Right lung (tissue), 2 donors: ENCODE measurements at regions not wholly inside any gene's neighbourhood (a gene's known extent, or its start where the extent isn't known, plus 50 kb on each side); places are given as distances from the start of the nearest gene placed in this dataset.
A peak's percentile ranks its signal among the peaks of the same experiment; 100 is the strongest.
"Not testable (repeated sequence)": the region's sequence is repeated elsewhere in the genome, so short reads cannot be mapped to it uniquely, and the experiment has no call there.

Experiments used
- DNase-seq, 2 donors: peaks; one replicate each; pipeline ENCODE4 v3.0.0-alpha.2; 2013

GRCh38 chr14:84303140-84303539 is 1226.8 kb upstream of the FLRT2 start:
- DNase-seq, result no peak

GRCh38 chr14:84312551-84312950 is 1217.4 kb upstream of the FLRT2 start:
- no peak for DNase-seq

DNA sequence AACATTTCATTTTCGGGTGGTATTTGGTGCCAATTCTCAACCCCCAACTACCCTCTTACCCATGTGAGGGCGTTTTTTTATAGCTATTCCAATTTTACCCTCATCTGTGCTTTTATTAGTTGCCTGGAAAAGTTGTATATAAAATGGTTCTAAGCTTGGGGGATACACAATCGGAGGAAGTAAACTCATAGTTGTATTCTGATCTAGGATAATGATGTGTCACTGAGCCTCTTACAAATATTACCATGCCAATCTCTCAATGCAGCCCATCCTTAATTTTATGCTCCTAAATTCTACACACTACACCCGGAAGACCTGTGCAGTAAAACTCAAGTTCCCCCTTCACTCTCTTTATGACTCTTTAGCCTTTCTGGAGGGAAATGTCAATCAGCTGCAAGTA is 1206.5 kb upstream of the FLRT2 start:
- DNase-seq, result no peak

DNA sequence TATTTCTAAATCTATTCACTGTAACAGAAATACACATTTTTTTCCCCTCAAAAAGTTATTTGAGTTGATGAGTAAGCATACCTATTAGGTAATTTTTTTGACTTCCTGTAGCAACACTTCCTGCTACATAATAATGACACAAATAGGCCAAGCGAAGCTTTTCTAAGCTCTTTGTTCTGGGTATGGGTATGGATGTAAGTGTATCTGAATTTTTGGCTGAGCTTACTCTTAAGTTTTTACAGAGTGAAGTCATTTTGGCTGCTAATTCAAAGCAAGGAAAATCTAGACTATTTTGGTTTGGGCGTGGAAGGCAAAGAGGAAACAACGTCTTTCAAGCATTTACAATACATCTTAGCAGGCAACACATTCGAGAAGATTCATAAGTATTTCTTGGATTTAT is 1206.0 kb upstream of the FLRT2 start:
- no peak for DNase-seq

- no peak for DNase-seq
These were observed 1193.5 kb upstream of the FLRT2 start for GRCh38 chr14:84336433-84336832.

- DNase-seq, result no peak
These were observed 1189.0 kb upstream of the FLRT2 start for GRCh38 chr14:84340938-84341337.

DNA sequence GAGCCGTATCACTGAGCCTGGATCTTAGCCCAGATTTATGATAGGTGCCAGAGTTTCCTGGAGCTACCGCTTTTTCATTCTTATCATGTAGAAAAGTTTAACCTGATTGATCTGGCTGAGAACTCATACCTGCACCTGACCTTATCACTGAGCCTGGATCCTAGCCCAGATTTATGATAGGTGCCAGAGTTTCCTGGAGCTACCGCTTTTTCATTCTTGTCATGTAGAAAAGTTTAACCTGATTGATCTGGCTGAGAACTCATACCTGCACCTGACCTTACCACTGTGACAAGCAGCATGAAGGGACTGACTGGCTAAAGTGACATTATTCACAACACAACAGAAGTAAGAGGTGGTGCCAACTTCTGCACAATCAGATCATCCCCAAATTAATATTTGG is 1188.1 kb upstream of the FLRT2 start:
- not testable (repeated sequence) for DNase-seq

DNA sequence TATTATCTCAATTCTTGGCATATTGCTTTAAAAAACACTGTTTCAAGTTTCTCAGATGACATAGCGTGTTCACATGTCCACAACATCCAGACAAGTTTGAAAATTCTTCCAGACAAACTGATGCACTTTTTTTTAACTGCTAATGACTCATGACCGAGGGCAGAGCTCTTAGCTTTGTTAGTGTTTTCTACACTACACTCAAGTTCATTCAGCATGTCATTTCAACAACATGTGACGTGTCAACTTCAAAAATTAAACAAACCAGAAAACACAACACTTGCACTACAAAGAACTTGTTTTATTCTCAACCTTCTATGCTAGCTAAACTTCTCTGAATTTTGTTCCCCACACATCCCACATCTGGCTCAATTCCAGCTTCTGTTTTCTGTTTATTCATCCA is 1186.3 kb upstream of the FLRT2 start:
- peak in 1 of 2 donors; percentile 1 for DNase-seq

DNA sequence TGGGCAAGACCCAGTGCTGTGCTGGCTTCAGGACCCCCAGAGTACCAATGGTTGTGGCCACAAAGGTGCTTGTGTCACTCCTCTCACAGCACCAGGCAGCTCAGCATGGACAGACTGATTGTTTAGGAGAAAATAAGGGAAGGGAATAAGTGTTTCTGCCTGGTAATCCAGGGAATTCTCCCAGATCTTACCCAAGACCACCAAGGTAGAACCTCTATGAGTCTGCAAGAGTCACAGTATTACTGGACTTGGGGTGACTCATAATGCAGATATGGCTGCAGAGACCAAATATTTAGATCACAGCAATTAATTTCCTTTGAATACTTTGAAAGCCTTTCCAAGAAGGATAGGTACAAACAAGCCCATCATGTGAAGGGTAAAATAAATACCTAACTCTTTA is 1178.3 kb upstream of the FLRT2 start:
- no peak for DNase-seq

DNA sequence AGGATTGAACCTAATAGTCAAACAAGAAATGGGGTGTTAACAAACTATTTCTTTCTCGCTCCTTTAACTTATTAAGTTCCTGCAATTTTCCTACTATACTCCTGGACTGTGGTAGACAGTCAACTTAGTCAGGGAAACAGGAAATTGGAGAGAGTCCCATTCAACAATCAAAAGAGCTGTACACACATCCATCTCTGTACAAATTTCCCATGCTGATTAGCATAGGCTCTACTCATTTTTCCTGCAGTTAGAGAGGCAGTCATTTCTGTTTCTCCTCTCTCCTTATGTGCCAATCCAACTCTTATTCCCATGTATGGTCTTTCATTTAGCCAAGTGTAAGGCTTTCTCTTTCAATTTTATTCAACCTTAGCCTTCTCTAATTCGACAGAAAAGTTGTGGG is 1168.5 kb upstream of the FLRT2 start:
- no peak for DNase-seq

GRCh38 chr14:84375235-84375634 is 1154.7 kb upstream of the FLRT2 start:
- DNase-seq, result no peak

DNA sequence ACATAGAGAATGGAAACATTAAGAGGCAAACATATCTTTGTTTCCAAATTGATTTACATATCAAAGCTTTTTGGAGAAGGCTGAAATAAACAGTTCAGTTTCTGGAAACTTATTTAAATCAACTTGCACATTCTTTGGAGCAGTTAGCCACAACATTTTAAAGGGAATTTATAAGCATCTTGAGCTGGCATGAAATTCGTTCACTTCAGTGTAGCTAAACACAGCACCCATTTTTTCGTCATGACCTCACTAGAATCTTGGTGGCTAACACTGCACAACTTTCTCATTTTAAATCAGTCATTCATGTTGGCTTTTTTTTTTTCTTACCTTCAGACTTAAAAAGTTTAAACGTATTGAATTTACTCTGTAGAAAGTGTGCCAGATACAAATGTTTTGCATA is 1139.9 kb upstream of the FLRT2 start:
- DNase-seq, result no peak

DNA sequence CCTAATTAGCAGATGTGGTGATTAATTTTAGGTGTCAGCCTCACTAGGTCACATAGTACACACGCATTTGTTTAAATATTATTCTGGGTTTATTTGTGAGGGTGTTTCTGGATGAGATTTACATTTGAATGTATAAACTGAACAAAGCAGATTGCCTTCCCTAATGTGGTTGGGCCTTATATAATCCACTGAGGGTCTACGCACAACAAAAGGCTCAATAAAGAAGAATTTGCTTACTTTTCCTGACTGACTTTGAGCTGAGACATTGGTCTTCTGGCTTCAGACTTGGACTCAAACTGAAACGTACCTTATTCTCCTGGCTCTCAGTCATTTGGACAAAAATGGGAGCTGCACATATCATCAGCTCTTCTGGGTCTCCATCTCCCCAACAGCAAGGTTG is 1132.3 kb upstream of the FLRT2 start:
- DNase-seq, result no peak

- no peak for DNase-seq
These were observed 1130.5 kb upstream of the FLRT2 start for GRCh38 chr14:84399296-84399910.

DNA sequence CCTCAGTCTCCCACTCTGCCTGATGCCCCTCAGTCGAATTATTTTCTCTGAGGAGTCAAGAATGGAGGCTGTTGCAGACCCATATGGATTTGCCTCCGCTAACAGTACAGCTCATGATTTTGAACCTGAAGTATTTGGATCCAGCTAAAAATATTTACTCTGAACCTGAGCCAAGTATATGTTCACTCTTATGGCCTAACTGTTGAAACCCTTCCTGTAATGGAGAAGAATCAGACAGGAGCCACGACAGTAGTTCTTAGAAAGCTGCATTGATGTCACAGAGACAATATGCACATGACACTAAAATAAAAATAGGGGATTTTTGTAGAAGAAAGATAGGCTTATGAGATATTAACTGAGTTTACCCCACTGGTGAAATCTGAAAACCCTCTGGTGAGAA is 1128.3 kb upstream of the FLRT2 start:
- DNase-seq, result no peak

- DNase-seq, result peak; percentile 33 to 36
These were observed 1126.4 kb upstream of the FLRT2 start for GRCh38 chr14:84403585-84403984.

DNA sequence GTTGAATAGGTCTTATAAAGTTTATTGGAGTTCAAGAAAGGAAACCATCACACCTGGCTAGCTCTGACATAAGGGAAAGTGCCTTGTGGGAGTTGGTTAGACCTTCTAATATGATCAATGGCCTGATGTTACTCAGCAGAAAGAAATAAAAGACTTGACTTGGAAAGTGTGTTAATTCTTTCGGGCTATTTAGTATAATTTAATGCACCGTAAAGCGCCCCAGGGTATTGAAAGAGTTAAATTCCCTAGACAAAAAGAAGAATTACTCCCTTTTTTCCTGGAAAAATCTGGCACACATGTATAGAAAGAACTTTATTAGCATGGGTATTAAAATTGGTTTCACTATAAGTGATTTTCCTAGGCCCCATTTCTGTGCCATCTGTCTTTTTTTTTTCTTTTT is 1125.7 kb upstream of the FLRT2 start:
- DNase-seq, result no peak

- no peak for DNase-seq
These were observed 1120.5 kb upstream of the FLRT2 start for GRCh38 chr14:84409435-84409834.

- no peak for DNase-seq
These were observed 1119.6 kb upstream of the FLRT2 start for GRCh38 chr14:84410344-84410743.

DNA sequence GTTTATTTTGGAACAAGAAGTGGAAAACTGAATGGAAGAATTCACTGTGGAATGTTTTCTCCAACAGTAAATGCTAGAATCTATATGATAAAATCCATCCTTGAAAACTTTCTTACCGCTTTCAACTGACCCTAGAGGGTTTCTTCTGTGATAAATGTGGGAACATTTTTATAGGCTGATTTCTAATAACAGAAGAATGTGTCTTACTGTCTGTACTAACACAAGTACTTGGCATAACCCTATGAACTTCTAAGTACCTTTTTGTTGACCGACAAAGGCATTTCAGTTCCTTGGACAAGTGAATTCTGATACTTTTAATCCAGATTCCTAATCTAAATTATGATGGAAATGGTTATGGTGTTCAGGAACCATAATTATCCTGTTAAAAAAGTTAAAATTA is 1109.7 kb upstream of the FLRT2 start:
- DNase-seq, result no peak

GRCh38 chr14:84421621-84422020 is 1108.3 kb upstream of the FLRT2 start:
- DNase-seq, result no peak

DNA sequence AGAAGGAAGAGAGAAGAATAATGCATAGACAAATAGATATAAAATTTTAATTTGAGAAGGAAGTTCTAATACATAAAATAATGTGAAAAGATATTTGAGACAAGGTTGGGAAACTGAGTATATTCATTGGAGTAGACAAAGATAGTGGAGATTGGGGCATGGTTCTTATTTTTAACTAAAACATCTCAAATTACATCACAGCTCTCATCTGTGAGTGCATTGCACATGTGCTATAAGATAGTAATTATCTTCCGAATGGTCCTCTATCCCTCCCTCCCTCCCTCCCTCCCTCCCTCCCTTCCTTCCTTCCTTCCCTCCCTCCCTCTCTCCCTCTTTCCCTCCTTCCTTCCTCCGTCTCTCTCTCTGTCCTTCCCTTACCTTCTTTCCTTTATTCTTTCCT is 1104.0 kb upstream of the FLRT2 start:
- DNase-seq, result no peak

DNA sequence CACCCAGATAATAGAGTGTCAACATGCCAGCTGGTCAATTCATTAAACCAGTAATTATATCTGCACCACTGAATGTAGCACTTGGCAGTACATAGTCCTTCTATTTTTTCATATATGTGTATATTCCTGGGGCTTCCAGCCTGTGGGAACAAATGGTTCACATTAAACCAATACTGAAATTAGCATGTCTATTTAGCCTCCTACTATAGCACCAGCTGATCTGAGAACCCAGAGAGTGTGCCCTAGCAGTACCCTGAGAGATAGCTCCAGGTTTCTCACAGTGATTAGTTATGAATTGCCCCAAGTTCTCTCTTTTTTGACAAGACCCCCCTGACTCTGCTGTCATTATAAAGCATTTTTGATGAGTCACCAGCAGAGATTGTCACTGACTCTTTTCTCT is 1097.3 kb upstream of the FLRT2 start:
- no peak for DNase-seq

DNA sequence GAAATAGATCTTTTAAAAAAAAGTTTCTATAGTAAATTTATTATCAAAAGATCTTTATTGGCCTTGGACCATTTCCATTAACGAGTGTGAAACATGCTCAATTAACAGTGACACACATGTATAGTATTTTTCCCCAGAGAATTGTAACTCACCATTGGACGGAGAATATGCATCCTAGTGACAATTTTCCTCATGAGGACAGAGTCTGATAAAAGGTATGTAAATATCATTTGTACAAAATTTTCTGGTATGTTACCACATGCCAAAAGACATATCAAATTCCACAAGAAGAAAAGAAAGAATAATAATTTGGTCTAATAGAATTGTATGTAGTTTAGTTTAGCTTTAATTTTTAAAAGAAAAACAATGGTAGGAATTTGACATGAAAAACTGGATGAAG is 1096.0 kb upstream of the FLRT2 start:
- DNase-seq, result no peak

DNA sequence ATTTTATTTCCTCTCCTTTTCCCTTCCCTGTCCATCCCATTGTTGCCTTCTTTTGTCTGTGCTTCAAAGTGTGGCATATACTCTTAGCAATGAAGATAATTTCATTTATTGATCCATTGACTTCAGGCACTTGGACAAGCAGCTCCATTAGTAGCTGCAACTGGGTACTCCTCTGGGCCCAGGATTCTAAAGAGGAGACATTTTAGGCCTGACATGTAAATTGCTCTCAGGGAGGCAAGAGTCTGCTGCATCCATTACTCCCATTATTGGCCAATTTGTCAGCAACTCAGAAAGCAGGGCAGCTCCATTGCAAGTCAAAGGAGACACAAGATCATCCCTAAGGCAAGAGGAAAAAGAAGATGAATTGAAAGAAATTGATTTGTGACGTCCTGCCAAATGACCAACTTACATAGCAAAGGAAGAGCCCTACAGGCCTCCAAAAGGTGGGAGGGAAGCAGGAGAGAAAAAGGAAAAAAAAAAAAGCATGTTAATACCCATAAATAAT is 1094.1 kb upstream of the FLRT2 start:
- no peak for DNase-seq
